Trophoblast cell (in vitro differentiated cells and primary cell): ENCODE measurements at regions not wholly inside any gene's neighbourhood (a gene's known extent, or its start where the extent isn't known, plus 50 kb on each side); places are given as distances from the start of the nearest gene placed in this dataset.
"Not testable (repeated sequence)": the region's sequence is repeated elsewhere in the genome, so short reads cannot be mapped to it uniquely, and the experiment has no call there.

Experiments
- DNase-seq, 2 donors: peaks; one replicate each; pipeline ENCODE4 v3.0.0-alpha.2; 2016
- H2AFZ ChIP-seq: 2 replicates; pipeline ENCODE4 v1.6.1; 2013; ENCODE audit warnings: low read length, moderate library complexity, mild to moderate bottlenecking; ENCODE audit not compliant: insufficient read depth, poor library complexity
- H2AK5ac ChIP-seq: 2 replicates; pipeline ENCODE4 v1.6.1; 2013; ENCODE audit warnings: mild to moderate bottlenecking, low read length
- H2BK120ac ChIP-seq: 2 replicates; pipeline ENCODE4 v1.6.1; 2013; ENCODE audit warnings: low read length, mild to moderate bottlenecking, moderate library complexity; ENCODE audit not compliant: insufficient read depth, poor library complexity
- H2BK12ac ChIP-seq: 2 replicates; pipeline ENCODE4 v1.6.1; 2013; ENCODE audit warnings: mild to moderate bottlenecking, low read length, moderate library complexity
- H2BK5ac ChIP-seq: 2 replicates; pipeline ENCODE4 v1.6.1; 2013; ENCODE audit warnings: low read length, low read depth, moderate library complexity, mild to moderate bottlenecking; ENCODE audit not compliant: poor library complexity
- H3K14ac ChIP-seq: 2 replicates; pipeline ENCODE4 v1.6.1; 2013; ENCODE audit warnings: mild to moderate bottlenecking, low read length
- H3K18ac ChIP-seq: 2 replicates; pipeline ENCODE4 v1.6.1; 2013; ENCODE audit warnings: mild to moderate bottlenecking, low read length
- H3K23ac ChIP-seq: 2 replicates; pipeline ENCODE4 v1.6.1; 2013; ENCODE audit warnings: low read length
- H3K27ac ChIP-seq: 2 replicates; pipeline ENCODE4 v1.5.1; 2013; ENCODE audit warnings: low read depth, mild to moderate bottlenecking, inconsistent platforms, low read length, moderate library complexity
- H3K27me3 ChIP-seq: 2 replicates; pipeline ENCODE4 v1.6.1; 2013; ENCODE audit warnings: inconsistent platforms, mild to moderate bottlenecking, low read length, moderate library complexity; ENCODE audit not compliant: insufficient read depth
- H3K36me3 ChIP-seq, 2 experiments: 1 replicate in 1 of 2; 2 replicates in 1 of 2; pipeline ENCODE4 v1.6.1; 2013; ENCODE audit warnings: low read length in 2 of 2, mild to moderate bottlenecking in 2 of 2, moderate library complexity in 1 of 2; ENCODE audit not compliant: insufficient read depth in 2 of 2, control insufficient read depth in 1 of 2
- H3K4ac ChIP-seq: 2 replicates; pipeline ENCODE4 v1.6.1; 2013; ENCODE audit warnings: low read depth, mild to moderate bottlenecking, low read length, moderate library complexity
- H3K4me1 ChIP-seq, 2 experiments: 1 replicate in 1 of 2; 2 replicates in 1 of 2; pipeline ENCODE4 v1.6.1; 2013; ENCODE audit warnings: low read length in 2 of 2, mild to moderate bottlenecking in 2 of 2, moderate library complexity in 1 of 2; ENCODE audit not compliant: insufficient read depth in 2 of 2, control insufficient read depth in 1 of 2
- H3K4me2 ChIP-seq: 2 replicates; pipeline ENCODE4 v1.6.1; 2013; ENCODE audit warnings: inconsistent platforms, mild to moderate bottlenecking, low read length, moderate library complexity
- H3K4me3 ChIP-seq: 2 replicates; pipeline ENCODE4 v1.5.1; 2013; ENCODE audit warnings: mild to moderate bottlenecking, low read depth, low read length, inconsistent platforms
- H3K79me1 ChIP-seq: one replicate; pipeline ENCODE4 v1.6.1; 2013; ENCODE audit warnings: low read length
- H3K79me2 ChIP-seq: 2 replicates; pipeline ENCODE4 v1.6.1; 2013; ENCODE audit warnings: low read length, mild to moderate bottlenecking; ENCODE audit not compliant: control insufficient read depth, insufficient read depth, poor library complexity
- H3K9ac ChIP-seq: 2 replicates; pipeline ENCODE4 v1.6.1; 2013; ENCODE audit warnings: mild to moderate bottlenecking, low read length
- H3K9me3 ChIP-seq: 2 replicates; pipeline ENCODE4 v1.6.1; 2013; ENCODE audit warnings: low read depth, mild to moderate bottlenecking, control low read depth, inconsistent platforms, low read length; ENCODE audit not compliant: insufficient read depth
- H4K12ac ChIP-seq: 2 replicates; pipeline ENCODE4 v1.6.1; 2013; ENCODE audit warnings: low read depth, mild to moderate bottlenecking, low read length, moderate library complexity
- H4K8ac ChIP-seq: 2 replicates; pipeline ENCODE4 v1.6.1; 2013; ENCODE audit warnings: low read depth, mild to moderate bottlenecking, low read length, moderate library complexity
- H4K91ac ChIP-seq: one replicate; pipeline ENCODE4 v1.6.1; 2013; ENCODE audit warnings: low read depth, mild to moderate bottlenecking, low read length, moderate library complexity
- WGBS: extraction: QIAGEN DNeasy Blood & Tissue Kit; methylation state at CpG from one replicate; pipeline ENCODE4 v1.1.7; 2013; ENCODE audit warnings: missing lambda C conversion rate; ENCODE audit not compliant: insufficient read length, insufficient coverage; ENCODE audit errors: extremely low coverage; 5-methylcytosine and 5-hydroxymethylcytosine counted together

GRCh38 chr10:14421941-14422340 lies 91.2 kb upstream of the FRMD4A start:
- no CpG with 5 or more reads among the region's 3 CpGs for WGBS
- peak overlapping the region; percentile 83 for H2AK5ac ChIP-seq
- no peak overlapping the region for H3K4ac ChIP-seq
- H3K4me1 ChIP-seq = peaks cover 2 to 8% of the 10 kb centered on the region in 2 experiments
- peaks cover 16% of the 10 kb centered on the region for H3K79me1 ChIP-seq
- H3K36me3 ChIP-seq = no peaks in the 10 kb centered on the region
- H2BK120ac ChIP-seq = no peak overlapping the region
- no peaks in the 10 kb centered on the region for H3K79me2 ChIP-seq
- DNase-seq = peak; percentile 60 to 64
- no peak overlapping the region for H2AFZ ChIP-seq
- no peak overlapping the region for H3K23ac ChIP-seq
- peak overlapping the region; percentile 50 for H4K8ac ChIP-seq
- H3K14ac ChIP-seq = peak overlapping the region; percentile 53
- no peak overlapping the region for H3K27ac ChIP-seq
- peak overlapping the region; percentile 73 for H2BK12ac ChIP-seq
- no peak overlapping the region for H2BK5ac ChIP-seq
- H3K9me3 ChIP-seq = peaks cover 2% of the 10 kb centered on the region
- H3K27me3 ChIP-seq = no peaks in the 10 kb centered on the region
- H3K9ac ChIP-seq = no peak overlapping the region
- H3K4me3 ChIP-seq = no peak overlapping the region
- no peak overlapping the region for H3K4me2 ChIP-seq
- H4K91ac ChIP-seq = no peak overlapping the region
- H4K12ac ChIP-seq = no peak overlapping the region
- no peak overlapping the region for H3K18ac ChIP-seq

- not testable (repeated sequence) for H3K18ac ChIP-seq, H3K4ac ChIP-seq, H4K12ac ChIP-seq, H3K14ac ChIP-seq, H4K8ac ChIP-seq, H3K4me3 ChIP-seq, H3K27me3 ChIP-seq, H3K36me3 ChIP-seq, H3K9me3 ChIP-seq, H3K4me2 ChIP-seq, H3K9ac ChIP-seq, H2AK5ac ChIP-seq, H3K23ac ChIP-seq, DNase-seq, H2BK5ac ChIP-seq, H3K79me2 ChIP-seq
- H2BK12ac ChIP-seq = peak overlapping the region; percentile 100
- H3K79me1 ChIP-seq = peaks cover 31% of the 10 kb centered on the region
- no CpG with 5 or more reads among the region's 2 CpGs for WGBS
- H2AFZ ChIP-seq = peak overlapping the region; percentile 30
- peaks cover 13 to 23% of the 10 kb centered on the region in 2 experiments for H3K4me1 ChIP-seq
- H4K91ac ChIP-seq = peak overlapping the region; percentile 93
- peak overlapping the region; percentile 91 for H2BK120ac ChIP-seq
- H3K27ac ChIP-seq = peak overlapping the region; percentile 97
These were observed 86.6 kb upstream of the FRMD4A start for GRCh38 chr10:14417336-14417735.

GRCh38 chr10:14416308-14416700 lies 85.6 kb upstream of the FRMD4A start:
- H4K91ac ChIP-seq = peak overlapping the region; percentile 95
- H2AK5ac ChIP-seq = peak overlapping the region; percentile 93
- H3K4me1 ChIP-seq = peaks cover 13 to 21% of the 10 kb centered on the region in 2 experiments
- H3K4me2 ChIP-seq = no peak overlapping the region
- H3K27me3 ChIP-seq = no peaks in the 10 kb centered on the region
- H2BK5ac ChIP-seq = peak overlapping the region; percentile 98
- H3K14ac ChIP-seq = peak overlapping the region; percentile 93
- H4K12ac ChIP-seq = no peak overlapping the region
- H2BK12ac ChIP-seq = peak overlapping the region; percentile 98
- peak overlapping the region; percentile 98 for H3K4ac ChIP-seq
- H3K9ac ChIP-seq = no peak overlapping the region
- peak; percentile 73 to 79 for DNase-seq
- H3K79me2 ChIP-seq = no peaks in the 10 kb centered on the region
- no peak overlapping the region for H3K23ac ChIP-seq
- H2BK120ac ChIP-seq = peak overlapping the region; percentile 99
- H3K36me3 ChIP-seq = no peaks in the 10 kb centered on the region
- H4K8ac ChIP-seq = peak overlapping the region; percentile 86
- peak overlapping the region; percentile 64 for H2AFZ ChIP-seq
- no peaks in the 10 kb centered on the region for H3K9me3 ChIP-seq
- H3K79me1 ChIP-seq = peaks cover 30% of the 10 kb centered on the region
- H3K4me3 ChIP-seq = no peak overlapping the region
- H3K18ac ChIP-seq = no peak overlapping the region
- WGBS = no CpG with 5 or more reads among the region's 7 CpGs
- H3K27ac ChIP-seq = peak overlapping the region; percentile 97

- Histone ChIP-seq H3K14ac (peak overlapping the region; percentile 94), H3K4me2 (no peak overlapping the region), H3K9me3 (no peaks in the 10 kb centered on the region), H2BK12ac (peak overlapping the region; percentile 98), H3K4me1 (peaks cover 13 to 21% of the 10 kb centered on the region in 2 experiments), H3K36me3 (no peaks in the 10 kb centered on the region), H3K27me3 (no peaks in the 10 kb centered on the region), H4K12ac (peak overlapping the region; percentile 51), H3K23ac (no peak overlapping the region), H2BK120ac (peak overlapping the region; percentile 97), H3K9ac (no peak overlapping the region), H4K91ac (peak overlapping the region; percentile 100), H2AK5ac (peak overlapping the region; percentile 92), H4K8ac (peak overlapping the region; percentile 90), H3K4ac (peak overlapping the region; percentile 78), H3K79me2 (no peaks in the 10 kb centered on the region), H2AFZ (no peak overlapping the region), H2BK5ac (peak overlapping the region; percentile 98), H3K4me3 (no peak overlapping the region), H3K79me1 (peaks cover 30% of the 10 kb centered on the region), H3K18ac (no peak overlapping the region), H3K27ac (peak overlapping the region; percentile 97)
- WGBS = no CpG with 5 or more reads among the region's 4 CpGs
- peak; percentile 58 to 76 for DNase-seq
These were observed 85.1 kb upstream of the FRMD4A start for GRCh38 chr10:14415676-14416307.
